ENCODE measurements at regions not wholly inside any gene's neighbourhood (a gene's known extent, or its start where the extent isn't known, plus 50 kb on each side); places are given as distances from the start of the nearest gene placed in this dataset.

GRCh38 chr4:177057186-177057585, 252.5 kb upstream of the NEIL3 start:
- DNase-seq: no peak

- no peak for DNase-seq
Observed at GRCh38 chr4:177064116-177064515, 245.6 kb upstream of the NEIL3 start.

GRCh38 chr4:177064729-177065394, 244.8 kb upstream of the NEIL3 start:
- no peak for DNase-seq

GRCh38 chr4:177066746-177067145, 242.9 kb upstream of the NEIL3 start:
- DNase-seq: no peak

- DNase-seq: no peak
Observed at GRCh38 chr4:177070533-177071058, 239.1 kb upstream of the NEIL3 start.

GRCh38 chr4:177077095-177077971, 232.3 kb upstream of the NEIL3 start:
- no peak for DNase-seq

- DNase-seq: no peak
Observed at GRCh38 chr4:177079327-177079726, 230.3 kb upstream of the NEIL3 start.

GRCh38 chr4:177080388-177080787, 229.3 kb upstream of the NEIL3 start:
- DNase-seq: no peak

GRCh38 chr4:177087060-177087459, 222.6 kb upstream of the NEIL3 start:
- DNase-seq: no peak

- no peak for DNase-seq
Observed at GRCh38 chr4:177087499-177087898, 222.2 kb upstream of the NEIL3 start.

GRCh38 chr4:177091515-177091914, 218.2 kb upstream of the NEIL3 start:
- DNase-seq: no peak

GRCh38 chr4:177092807-177093206, 216.9 kb upstream of the NEIL3 start:
- DNase-seq: no peak

- DNase-seq: no peak
Observed at GRCh38 chr4:177093964-177094363, 215.7 kb upstream of the NEIL3 start.

GRCh38 chr4:177097291-177097690, 212.4 kb upstream of the NEIL3 start:
- DNase-seq: no peak

GRCh38 chr4:177099211-177099610, 210.5 kb upstream of the NEIL3 start:
- no peak for DNase-seq

- DNase-seq: no peak
Observed at GRCh38 chr4:177100307-177100706, 209.4 kb upstream of the NEIL3 start.

- DNase-seq: no peak
Observed at GRCh38 chr4:177103619-177104018, 206.1 kb upstream of the NEIL3 start.

- no peak for DNase-seq
Observed at GRCh38 chr4:177105536-177105935, 204.1 kb upstream of the NEIL3 start.

GRCh38 chr4:177107288-177107921, 202.3 kb upstream of the NEIL3 start:
- DNase-seq: no peak

GRCh38 chr4:177108708-177109107, 201.0 kb upstream of the NEIL3 start:
- DNase-seq: no peak

- DNase-seq: no peak
Observed at GRCh38 chr4:177109769-177110168, 199.9 kb upstream of the NEIL3 start.

GRCh38 chr4:177116161-177116560, 193.5 kb upstream of the NEIL3 start:
- DNase-seq: no peak

- DNase-seq: no peak
Observed at GRCh38 chr4:177117256-177117655, 192.4 kb upstream of the NEIL3 start.

- DNase-seq: no peak
Observed at GRCh38 chr4:177118596-177118995, 191.1 kb upstream of the NEIL3 start.

All from stimulated activated CD4-positive, alpha-beta T cell treated with anti-CD3 and anti-CD28 coated beads, Interleukin-2, amount 100 ng/mL, for 24 hours (primary cell).